Smooth muscle cell (in vitro differentiated cells): ENCODE measurements at regions not wholly inside any gene's neighbourhood (a gene's known extent, or its start where the extent isn't known, plus 50 kb on each side); places are given as distances from the start of the nearest gene placed in this dataset.

ENCODE experiments used
- DNase-seq: peaks from one replicate; lab custom pipeline; 2025; ENCODE audit not compliant: unreplicated experiment; lab: John Stamatoyannopoulos, UW
- H2AFZ ChIP-seq: fragments of 200-600 bp; sonication (generic); 2 replicates; pipeline ENCODE4 v1.6.0; 2016; ENCODE audit warnings: antibody characterized with exemption, low read depth, mild to moderate bottlenecking
- H3F3A ChIP-seq: fragments of 200-600 bp; sonication (generic); 2 replicates; pipeline ENCODE4 v1.6.0; 2017; ENCODE audit warnings: antibody characterized with exemption, low read depth
- H3K27ac ChIP-seq: fragments of 200-600 bp; sonication (generic); 2 replicates; pipeline ENCODE4 v1.5.1; 2016; ENCODE audit warnings: low read depth, mild to moderate bottlenecking
- H3K27me3 ChIP-seq: fragments of 200-600 bp; sonication (generic); 2 replicates; pipeline ENCODE4 v1.6.1; 2016; ENCODE audit warnings: low read depth, mild to moderate bottlenecking
- H3K36me3 ChIP-seq: fragments of 200-600 bp; sonication (generic); 2 replicates; pipeline ENCODE4 v1.5.1; 2016; ENCODE audit warnings: low read depth
- H3K4me1 ChIP-seq: fragments of 200-600 bp; sonication (generic); 2 replicates; pipeline ENCODE4 v1.5.1; 2016; ENCODE audit warnings: low read depth
- H3K4me2 ChIP-seq: fragments of 200-600 bp; sonication (generic); 2 replicates; pipeline ENCODE4 v1.6.0; 2016; ENCODE audit warnings: mild to moderate bottlenecking
- H3K4me3 ChIP-seq: fragments of 200-600 bp; sonication (generic); 2 replicates; pipeline ENCODE4 v1.5.1; 2016; ENCODE audit warnings: mild to moderate bottlenecking
- H3K79me2 ChIP-seq: fragments of 200-600 bp; sonication (generic); 2 replicates; pipeline ENCODE4 v1.6.0; 2016; ENCODE audit warnings: low read depth, mild to moderate bottlenecking
- H3K9ac ChIP-seq: fragments of 200-600 bp; sonication (generic); 2 replicates; pipeline ENCODE4 v1.6.0; 2016; ENCODE audit warnings: low read depth
- H3K9me3 ChIP-seq: fragments of 200-600 bp; sonication (generic); replicated peaks from 2 replicates; pipeline ENCODE4 v1.5.1; 2016; ENCODE audit warnings: low read depth
- H4K20me1 ChIP-seq: fragments of 200-600 bp; sonication (generic); 2 replicates; pipeline ENCODE4 v1.6.0; 2016; ENCODE audit warnings: low read depth
- CTCF ChIP-seq: fragments of 200-600 bp; sonication (generic); IDR thresholded peaks from 2 replicates; pipeline ENCODE4 v1.5.1; 2017; ENCODE audit warnings: borderline replicate concordance, mild to moderate bottlenecking, antibody characterized with exemption; ENCODE audit not compliant: insufficient read depth, poor library complexity, severe bottlenecking
- WGBS: methylation state at CpG from one replicate; pipeline ENCODE4 v1.1.7; 2016; ENCODE audit warnings: low lambda C conversion rate; 5-methylcytosine and 5-hydroxymethylcytosine counted together

- Histone ChIP-seq H2AFZ (no peak overlapping the region), H3K9me3 (no peaks in the 10 kb centered on the region), H3K4me2 (no peak overlapping the region), H3K27ac (no peak overlapping the region), H3F3A (no peaks in the 10 kb centered on the region), H3K4me3 (no peak overlapping the region), H3K36me3 (no peaks in the 10 kb centered on the region), H4K20me1 (no peaks in the 10 kb centered on the region), H3K9ac (no peak overlapping the region), H3K27me3 (no peaks in the 10 kb centered on the region), H3K79me2 (no peaks in the 10 kb centered on the region), H3K4me1 (no peaks in the 10 kb centered on the region)
- 65% methylated on average over 1 of the region's 1 CpG for WGBS
- no peak for DNase-seq
- TF ChIP-seq CTCF, result no peak
These were observed 131.7 kb upstream of the PDE1A start for GRCh38 chr2:182558564-182558963.

- no peaks in the 10 kb centered on the region for H4K20me1 ChIP-seq
- no peak overlapping the region for H3K27ac ChIP-seq
- H3K27me3 ChIP-seq, result no peaks in the 10 kb centered on the region
- H3F3A ChIP-seq, result no peaks in the 10 kb centered on the region
- 70% methylated on average over 3 of the region's 3 CpGs for WGBS
- no peaks in the 10 kb centered on the region for H3K9me3 ChIP-seq
- TF ChIP-seq CTCF, result no peak
- H3K4me2 ChIP-seq, result no peak overlapping the region
- DNase-seq, result no peak
- no peak overlapping the region for H3K9ac ChIP-seq
- H3K4me1 ChIP-seq, result no peaks in the 10 kb centered on the region
- H3K79me2 ChIP-seq, result no peaks in the 10 kb centered on the region
- no peak overlapping the region for H3K4me3 ChIP-seq
- no peaks in the 10 kb centered on the region for H3K36me3 ChIP-seq
- no peak overlapping the region for H2AFZ ChIP-seq
These were observed 132.8 kb upstream of the PDE1A start for GRCh38 chr2:182559623-182560022.

GRCh38 chr2:182565911-182566567, 139.2 kb upstream of the PDE1A start:
- H2AFZ ChIP-seq, result no peak overlapping the region
- H4K20me1 ChIP-seq, result no peaks in the 10 kb centered on the region
- no peaks in the 10 kb centered on the region for H3K79me2 ChIP-seq
- 90% methylated on average over 1 of the region's 1 CpG for WGBS
- H3K27me3 ChIP-seq, result no peaks in the 10 kb centered on the region
- H3K36me3 ChIP-seq, result no peaks in the 10 kb centered on the region
- no peak overlapping the region for H3K27ac ChIP-seq
- no peak for TF ChIP-seq CTCF
- no peak for DNase-seq
- no peak overlapping the region for H3K4me3 ChIP-seq
- no peak overlapping the region for H3K4me2 ChIP-seq
- no peaks in the 10 kb centered on the region for H3K9me3 ChIP-seq
- no peak overlapping the region for H3K9ac ChIP-seq
- H3K4me1 ChIP-seq, result no peaks in the 10 kb centered on the region
- no peaks in the 10 kb centered on the region for H3F3A ChIP-seq

- no peak overlapping the region for H3K4me3 ChIP-seq
- no peaks in the 10 kb centered on the region for H3F3A ChIP-seq
- H3K4me2 ChIP-seq, result no peak overlapping the region
- H3K36me3 ChIP-seq, result no peaks in the 10 kb centered on the region
- H4K20me1 ChIP-seq, result no peaks in the 10 kb centered on the region
- TF ChIP-seq CTCF, result no peak
- 94% methylated on average over 4 of the region's 4 CpGs for WGBS
- no peak overlapping the region for H3K27ac ChIP-seq
- no peak overlapping the region for H2AFZ ChIP-seq
- no peaks in the 10 kb centered on the region for H3K4me1 ChIP-seq
- DNase-seq, result no peak
- no peaks in the 10 kb centered on the region for H3K27me3 ChIP-seq
- H3K9me3 ChIP-seq, result no peaks in the 10 kb centered on the region
- H3K79me2 ChIP-seq, result no peaks in the 10 kb centered on the region
- no peak overlapping the region for H3K9ac ChIP-seq
These were observed 142.5 kb upstream of the DNAJC10 start for GRCh38 chr2:182573553-182573952.
